NCI-H748 treated with DMSO at 0.1 percent for 48 hours (cell line): ENCODE measurements at regions not wholly inside any gene's neighbourhood (a gene's known extent, or its start where the extent isn't known, plus 50 kb on each side); places are given as distances from the start of the nearest gene placed in this dataset.
"Not testable (repeated sequence)": the region's sequence is repeated elsewhere in the genome, so short reads cannot be mapped to it uniquely, and the experiment has no call there.

Experiments used
- DNase-seq: peaks from one replicate; lab custom pipeline; 2025; lab: John Stamatoyannopoulos, UW

DNA sequence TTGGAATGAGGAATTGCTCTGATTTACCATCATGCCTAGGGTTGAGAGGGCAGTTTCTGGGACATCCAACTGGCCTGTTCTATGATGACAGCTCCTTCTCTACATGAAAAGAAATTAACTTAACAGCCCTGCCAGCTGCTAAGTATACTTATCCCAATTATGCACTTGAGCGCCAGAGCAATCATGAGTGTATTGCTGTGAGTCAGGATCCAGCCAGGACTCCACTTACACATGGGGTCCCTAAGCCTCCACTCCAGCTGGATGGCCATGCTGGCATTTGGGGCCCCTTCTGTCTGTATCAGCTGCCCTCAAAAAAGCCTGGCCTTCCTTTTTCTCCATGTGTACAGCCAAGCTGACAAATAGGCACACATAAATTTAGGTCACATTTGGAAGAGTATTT lies 481.9 kb downstream of the TMX3 start:
- no peak for DNase-seq

GRCh38 chr18:68229351-68229750 lies 485.6 kb downstream of the TMX3 start:
- DNase-seq, result no peak

GRCh38 chr18:68221111-68221724 lies 493.7 kb downstream of the TMX3 start:
- DNase-seq, result no peak

DNA sequence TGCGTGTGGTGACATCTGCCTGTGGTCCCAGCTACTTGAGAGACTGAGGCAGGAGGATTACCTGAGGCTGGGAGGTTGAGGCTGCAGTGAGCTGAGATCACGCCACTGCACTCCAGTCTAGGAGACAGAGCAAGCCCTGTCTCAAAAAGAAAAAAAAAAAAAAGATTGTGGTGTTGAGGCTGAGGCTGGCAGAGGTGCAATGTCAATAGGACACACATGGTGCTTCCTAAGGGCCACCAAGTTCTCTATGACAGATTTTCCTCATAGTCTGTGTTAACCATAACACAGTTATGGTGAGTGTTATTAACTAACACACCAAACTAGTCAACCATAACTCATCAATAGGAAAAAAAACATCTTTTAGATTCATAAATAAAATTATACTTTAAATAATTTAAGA lies 494.4 kb downstream of the TMX3 start:
- DNase-seq, result no peak

DNA sequence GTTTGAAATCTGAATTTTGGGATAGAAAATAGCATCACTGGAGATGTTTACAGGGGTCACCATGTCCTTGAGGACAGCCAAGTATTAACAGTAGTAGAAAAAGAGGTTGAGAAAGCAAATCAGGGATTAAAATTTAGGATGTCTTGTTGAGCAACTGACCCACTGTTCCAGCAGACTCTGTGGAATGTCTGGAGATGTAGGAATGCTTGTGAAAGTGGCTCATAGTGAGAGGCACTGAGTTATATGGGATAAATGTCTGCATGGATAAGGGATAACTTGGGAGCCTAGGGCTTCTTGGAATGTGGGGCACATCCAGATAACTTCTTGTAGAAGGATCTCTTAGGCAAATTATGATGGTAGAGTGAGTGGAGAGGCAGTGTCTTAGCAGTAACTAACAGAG lies 495.0 kb downstream of the TMX3 start:
- DNase-seq, result no peak

- DNase-seq, result no peak
These were observed 495.6 kb downstream of the TMX3 start for GRCh38 chr18:68219274-68219673.

DNA sequence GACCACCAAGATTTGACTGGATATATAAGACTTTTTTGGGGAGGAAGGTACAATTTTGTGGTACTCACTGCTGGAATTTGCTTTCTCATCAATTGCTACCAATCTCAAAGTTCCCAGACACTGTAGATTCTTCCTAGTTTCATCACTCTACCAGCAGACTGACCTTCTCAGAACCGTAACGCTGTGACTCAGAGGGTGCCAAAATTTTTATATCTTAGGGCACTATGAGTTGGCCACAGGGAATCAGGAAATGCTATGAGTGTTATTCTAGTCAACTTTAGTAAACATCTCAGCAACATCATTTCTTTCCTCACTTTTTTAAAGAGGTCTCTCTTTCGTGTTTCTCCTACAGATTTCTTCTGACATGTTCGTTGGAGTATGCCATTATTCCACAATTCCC lies 499.0 kb downstream of the TMX3 start:
- DNase-seq, result no peak

- DNase-seq, result no peak
These were observed 528.9 kb downstream of the TMX3 start for GRCh38 chr18:68186039-68186438.

DNA sequence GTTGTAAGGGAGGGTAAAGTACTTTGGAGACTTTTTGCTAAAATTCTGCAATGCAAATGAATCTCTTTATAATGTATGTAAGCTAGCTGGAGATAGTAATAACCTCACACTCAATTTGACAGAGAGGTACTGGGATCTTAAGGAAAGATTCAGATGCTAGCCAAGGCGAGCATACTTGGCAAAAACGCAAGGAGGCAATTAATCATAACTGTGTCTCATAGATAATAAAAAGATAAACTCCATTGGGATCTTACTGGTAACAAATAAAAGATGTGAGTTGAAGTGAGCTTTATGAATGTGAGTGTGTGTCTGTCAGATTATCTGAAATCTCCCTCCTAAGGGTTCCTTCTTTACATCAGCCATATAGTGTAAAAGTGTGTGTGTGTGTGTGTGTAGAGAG lies 533.0 kb downstream of the TMX3 start:
- no peak for DNase-seq

DNA sequence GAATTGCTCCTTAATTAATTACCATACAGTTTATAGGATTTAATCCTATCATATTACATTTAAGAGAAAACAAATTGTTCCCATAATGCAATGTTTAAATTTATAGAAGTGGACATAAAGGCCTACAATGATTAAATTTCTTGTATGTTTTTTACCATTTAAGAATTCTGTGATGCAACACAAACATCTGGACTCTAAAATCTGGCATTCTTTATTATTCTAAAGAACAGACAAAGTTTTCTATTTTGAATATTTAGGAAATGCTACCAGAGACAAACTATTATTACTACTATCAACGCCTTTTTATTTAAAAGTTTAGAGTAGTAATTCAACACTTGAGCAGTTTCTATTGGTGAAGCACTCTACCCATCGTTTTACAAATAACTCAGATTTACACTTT lies 535.1 kb downstream of the TMX3 start:
- no peak for DNase-seq

- DNase-seq, result no peak
These were observed 536.0 kb downstream of the TMX3 start for GRCh38 chr18:68178921-68179320.

- DNase-seq, result no peak
These were observed 536.9 kb downstream of the TMX3 start for GRCh38 chr18:68177807-68178702.

GRCh38 chr18:68176901-68177300 lies 538.0 kb downstream of the TMX3 start:
- no peak for DNase-seq

DNA sequence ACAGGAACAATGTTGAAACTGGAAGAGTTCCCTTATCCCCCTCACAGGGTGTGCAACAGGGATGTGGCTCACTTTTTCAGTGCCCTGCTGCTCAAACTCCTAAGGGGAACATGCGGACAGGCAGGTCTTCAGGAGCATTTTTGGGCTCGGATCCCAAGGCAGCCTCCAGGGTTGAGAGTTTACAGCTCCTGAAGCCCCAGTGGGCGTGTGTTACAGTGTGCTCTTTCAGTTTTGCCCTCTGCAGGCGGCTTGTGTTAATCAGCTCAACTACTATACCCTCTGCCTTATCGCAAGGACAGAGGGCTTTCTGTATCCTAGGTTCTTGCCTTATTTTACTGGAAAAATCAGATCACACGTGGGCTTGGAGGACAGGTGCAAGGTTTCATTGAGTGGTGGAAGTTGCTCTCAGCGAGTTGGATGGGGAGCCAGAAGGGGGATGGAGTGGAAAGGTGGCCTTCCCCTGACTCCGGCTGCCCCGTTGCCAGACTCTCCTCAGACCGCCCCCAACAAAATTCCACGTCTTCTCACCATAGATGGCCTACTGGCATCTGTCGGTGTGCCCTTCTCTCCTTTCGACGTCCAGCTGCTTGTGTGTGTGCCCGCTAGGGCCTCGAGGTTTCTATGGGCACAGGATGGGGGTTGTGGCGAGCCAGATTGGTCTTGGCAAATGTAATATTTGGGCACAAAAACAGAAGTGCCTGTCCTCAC lies 541.9 kb downstream of the TMX3 start:
- no peak for DNase-seq

- DNase-seq, result no peak
These were observed 550.0 kb downstream of the TMX3 start for GRCh38 chr18:68164909-68165308.

GRCh38 chr18:68153821-68154220 lies 561.1 kb downstream of the TMX3 start:
- not testable (repeated sequence) for DNase-seq

DNA sequence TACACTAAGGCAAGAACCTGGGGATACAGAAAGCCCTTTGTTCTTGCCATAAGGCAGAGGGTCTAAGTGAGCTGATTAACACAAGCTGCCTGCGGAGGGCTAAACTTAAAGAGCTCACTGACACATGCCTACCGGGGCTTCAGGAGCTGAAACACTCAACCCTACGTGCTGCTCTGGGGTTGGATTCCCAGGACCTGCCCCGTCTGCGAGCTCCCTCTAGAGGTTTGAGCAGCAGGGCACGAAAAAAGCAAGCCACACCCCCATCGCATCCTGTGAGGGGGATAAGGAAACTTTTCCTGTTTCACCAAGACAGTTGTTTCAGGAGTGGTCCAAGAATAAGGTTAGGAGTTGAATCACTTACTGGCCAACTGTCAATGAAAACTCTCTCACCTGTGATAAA lies 562.1 kb downstream of the TMX3 start:
- no peak for DNase-seq

GRCh38 chr18:68150961-68151360 lies 563.9 kb downstream of the TMX3 start:
- peak; percentile 95 for DNase-seq

- no peak for DNase-seq
These were observed 566.0 kb downstream of the TMX3 start for GRCh38 chr18:68148863-68149262.

GRCh38 chr18:68147728-68148127 lies 567.2 kb downstream of the TMX3 start:
- no peak for DNase-seq

DNA sequence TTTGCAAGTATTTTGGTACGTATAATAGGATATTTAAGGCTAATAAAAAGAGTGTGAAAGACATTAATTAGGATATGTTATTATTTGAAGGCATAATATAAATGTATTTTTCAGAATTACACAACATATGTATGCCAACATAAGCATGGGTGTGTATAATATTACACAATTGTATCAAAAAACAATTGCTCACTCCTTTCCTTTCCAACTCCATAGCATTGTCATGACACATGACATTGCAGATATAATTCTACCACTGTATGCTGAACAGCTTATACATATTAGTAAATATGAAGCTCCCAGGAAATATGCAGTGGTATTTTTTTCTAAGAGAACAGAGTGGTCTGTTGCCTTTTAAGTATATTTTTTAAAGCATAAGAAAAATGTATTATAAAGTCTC lies 593.1 kb downstream of the TMX3 start:
- no peak for DNase-seq

DNA sequence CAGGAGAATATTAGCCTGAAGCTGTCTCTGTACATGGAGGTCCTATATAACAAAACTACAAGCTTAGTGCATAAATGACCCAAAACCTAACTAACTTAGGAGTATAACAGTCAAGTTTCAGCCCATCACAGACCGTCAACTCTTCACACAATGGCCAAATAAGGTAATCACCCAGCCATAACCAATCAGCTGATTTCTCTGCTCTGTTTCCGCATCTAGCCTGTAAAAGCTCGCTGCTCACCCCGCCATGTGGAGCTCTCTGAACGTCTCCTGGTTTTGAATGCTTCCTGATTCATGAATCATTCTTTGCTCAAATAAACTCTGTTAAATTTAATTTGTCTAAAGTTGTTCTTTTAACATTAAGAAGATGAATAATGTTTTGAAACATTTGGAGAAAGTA lies 593.6 kb downstream of the TMX3 start:
- no peak for DNase-seq

- no peak for DNase-seq
These were observed 598.5 kb upstream of the DSEL start for GRCh38 chr18:68114989-68115388.
